Gastrocnemius medialis (tissue), 4 donors: ENCODE measurements at regions not wholly inside any gene's neighbourhood (a gene's known extent, or its start where the extent isn't known, plus 50 kb on each side); places are given as distances from the start of the nearest gene placed in this dataset.

Experiments
- CTCF ChIP-seq, 5 experiments: fragments of 450-650 bp in 3 of 5; fragments of 200-600 bp in 2 of 5; sonication (generic) in 2 of 5; IDR thresholded peaks in 4 of 5; conservative IDR thresholded peaks in 1 of 5; 1 replicate in 4 of 5; 2 replicates in 1 of 5; pipeline ENCODE4 v1.5.1; 2016 to 2019; ENCODE audit warnings: antibody characterized with exemption in 5 of 5, mild to moderate bottlenecking in 3 of 5, moderate library complexity in 3 of 5
- POLR2A ChIP-seq, 2 donors: fragments of 450-650 bp; IDR thresholded peaks; one replicate each; pipeline ENCODE4 v1.6.1; 2017; ENCODE audit warnings: antibody characterized with exemption in 2 of 2, mild to moderate bottlenecking in 2 of 2, moderate library complexity in 2 of 2

- no peak for TF ChIP-seq CTCF (IDR thresholded peaks at IDR 0.05 in 4 of 5, conservative IDR thresholded peaks at IDR 0.05 in 1 of 5)
- no peak for TF ChIP-seq POLR2A (IDR thresholded peaks at IDR 0.05)
Observed at GRCh38 chr4:17317526-17317925, 194.4 kb downstream of the QDPR start.
